SK-N-SH (cell line): ENCODE measurements at regions not wholly inside any gene's neighbourhood (a gene's known extent, or its start where the extent isn't known, plus 50 kb on each side); places are given as distances from the start of the nearest gene placed in this dataset.

Experiments used
- CTCF ChIP-seq: fragments of 200-600 bp; sonication (generic); IDR thresholded peaks from 2 replicates; pipeline ENCODE4 v1.6.1; 2017; ENCODE audit warnings: antibody characterized with exemption, mild to moderate bottlenecking, moderate library complexity
- EZH2phosphoT487 ChIP-seq: fragments of 200-600 bp; sonication (generic); IDR thresholded peaks from 2 replicates; pipeline ENCODE4 v1.6.1; 2017; ENCODE audit warnings: low read depth, mixed run types, mild to moderate bottlenecking, antibody characterized with exemption, moderate library complexity, borderline replicate concordance
- FOXJ3 ChIP-seq: sonication (generic); formaldehyde crosslinking; IDR thresholded peaks from 2 replicates; pipeline ENCODE4 v1.5.1; 2020; ENCODE audit warnings: mild to moderate bottlenecking, missing genetic modification reagents
- IRF3 ChIP-seq: fragments of 150-350 bp; IDR thresholded peaks from 2 replicates; pipeline ENCODE4 v1.6.1; 2016; ENCODE audit warnings: mild to moderate bottlenecking, low read depth, low read length
- JUND ChIP-seq: IDR thresholded peaks from 2 replicates; pipeline ENCODE4 v1.4.0; 2012
- POLR2AphosphoS5 ChIP-seq: IDR thresholded peaks from 2 replicates; pipeline ENCODE4 v1.6.1; 2012; ENCODE audit warnings: low read depth, low read length
- YY1 ChIP-seq: IDR thresholded peaks from 2 replicates; pipeline ENCODE4 v1.4.0; 2012; ENCODE audit warnings: low read depth, mild to moderate bottlenecking

GRCh38 chr17:14775731-14776492, 475.0 kb downstream of the HS3ST3B1 start:
- TF ChIP-seq CTCF (no peak), POLR2AphosphoS5 (no peak), FOXJ3 (CRISPR knock-in tag) (no peak), IRF3 (no peak), YY1 (no peak), JUND (no peak), EZH2phosphoT487 (no peak)
